ENCODE measurements at regions not wholly inside any gene's neighbourhood (a gene's known extent, or its start where the extent isn't known, plus 50 kb on each side); places are given as distances from the start of the nearest gene placed in this dataset.

DNA sequence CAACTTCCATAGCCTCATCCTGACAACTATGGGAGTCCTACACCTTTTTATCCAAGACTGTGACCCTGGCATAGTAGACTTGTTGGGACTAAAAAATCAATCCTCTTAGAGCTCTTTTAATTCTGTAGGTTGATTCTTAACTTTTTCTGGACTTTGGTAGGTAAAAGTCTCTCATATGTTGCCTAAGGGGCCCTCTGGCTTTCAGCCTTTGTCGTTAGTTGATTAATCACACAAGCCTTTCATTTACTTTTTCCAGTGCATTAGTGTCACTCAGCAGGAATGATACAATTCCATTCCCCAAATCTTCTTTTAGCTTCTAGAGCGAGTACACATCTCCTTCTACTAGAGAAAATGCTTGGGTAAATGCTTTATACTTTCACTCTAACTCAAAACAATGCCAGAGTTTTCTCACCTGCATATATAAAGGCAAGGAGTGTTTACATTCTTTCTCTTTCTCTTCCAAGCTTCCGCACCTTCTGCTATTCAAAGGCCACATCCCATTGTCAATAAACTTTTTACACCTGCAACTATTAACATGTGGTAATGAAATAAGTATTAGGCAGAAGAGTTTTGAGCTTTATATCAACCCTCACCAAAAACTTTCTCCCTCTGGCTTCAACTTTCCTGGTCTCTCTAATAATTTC lies 516.6 kb downstream of the FAM181B start:
- DNase-seq (ENCODE audit: extremely low read depth, low read depth): no peak
- no peak overlapping the region for H3K4me3 ChIP-seq (replicated peaks; ENCODE audit: low read depth, low read length)
- TF ChIP-seq, protein P1, sequence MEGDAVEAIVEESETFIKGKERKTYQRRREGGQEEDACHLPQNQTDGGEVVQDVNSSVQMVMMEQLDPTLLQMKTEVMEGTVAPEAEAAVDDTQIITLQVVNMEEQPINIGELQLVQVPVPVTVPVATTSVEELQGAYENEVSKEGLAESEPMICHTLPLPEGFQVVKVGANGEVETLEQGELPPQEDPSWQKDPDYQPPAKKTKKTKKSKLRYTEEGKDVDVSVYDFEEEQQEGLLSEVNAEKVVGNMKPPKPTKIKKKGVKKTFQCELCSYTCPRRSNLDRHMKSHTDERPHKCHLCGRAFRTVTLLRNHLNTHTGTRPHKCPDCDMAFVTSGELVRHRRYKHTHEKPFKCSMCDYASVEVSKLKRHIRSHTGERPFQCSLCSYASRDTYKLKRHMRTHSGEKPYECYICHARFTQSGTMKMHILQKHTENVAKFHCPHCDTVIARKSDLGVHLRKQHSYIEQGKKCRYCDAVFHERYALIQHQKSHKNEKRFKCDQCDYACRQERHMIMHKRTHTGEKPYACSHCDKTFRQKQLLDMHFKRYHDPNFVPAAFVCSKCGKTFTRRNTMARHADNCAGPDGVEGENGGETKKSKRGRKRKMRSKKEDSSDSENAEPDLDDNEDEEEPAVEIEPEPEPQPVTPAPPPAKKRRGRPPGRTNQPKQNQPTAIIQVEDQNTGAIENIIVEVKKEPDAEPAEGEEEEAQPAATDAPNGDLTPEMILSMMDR (IDR thresholded peaks at IDR 0.05; ENCODE audit: low read depth, low read length, missing control alignments): no peak

DNA sequence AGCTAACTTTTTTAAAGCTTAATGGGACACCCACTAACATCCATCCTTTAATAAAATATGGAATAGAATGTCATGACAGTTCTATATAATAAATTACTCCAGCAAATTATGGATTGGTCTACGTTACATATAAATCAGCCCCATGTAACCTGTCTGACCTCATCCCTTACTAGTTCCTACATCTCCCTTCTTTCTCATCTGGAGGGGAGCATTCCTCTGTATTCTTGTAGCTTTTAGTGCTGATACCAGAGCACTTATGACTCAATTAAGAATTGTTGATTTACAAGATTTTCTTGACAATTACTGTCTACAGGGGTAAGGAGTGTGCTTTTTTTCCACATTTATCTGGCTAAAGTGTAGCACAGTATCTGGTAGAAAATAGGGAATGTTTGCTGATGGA lies 523.7 kb downstream of the FAM181B start:
- no peak overlapping the region for H3K4me3 ChIP-seq (replicated peaks; ENCODE audit: low read depth, low read length)
- TF ChIP-seq, protein P1 (IDR thresholded peaks at IDR 0.05; ENCODE audit: low read depth, low read length, missing control alignments): no peak

GRCh38 chr11:82195283-82195682 lies 538.4 kb downstream of the FAM181B start:
- TF ChIP-seq, protein P1 (IDR thresholded peaks at IDR 0.05; ENCODE audit: low read depth, low read length, missing control alignments): no peak
- no peak for DNase-seq (ENCODE audit: extremely low read depth, low read depth)
- H3K4me3 ChIP-seq (replicated peaks; ENCODE audit: low read depth, low read length): no peak overlapping the region

More for the DNA sequence above, 523.7 kb downstream of the FAM181B start:
- no peak for DNase-seq (ENCODE audit: extremely low read depth, low read depth)

DNA sequence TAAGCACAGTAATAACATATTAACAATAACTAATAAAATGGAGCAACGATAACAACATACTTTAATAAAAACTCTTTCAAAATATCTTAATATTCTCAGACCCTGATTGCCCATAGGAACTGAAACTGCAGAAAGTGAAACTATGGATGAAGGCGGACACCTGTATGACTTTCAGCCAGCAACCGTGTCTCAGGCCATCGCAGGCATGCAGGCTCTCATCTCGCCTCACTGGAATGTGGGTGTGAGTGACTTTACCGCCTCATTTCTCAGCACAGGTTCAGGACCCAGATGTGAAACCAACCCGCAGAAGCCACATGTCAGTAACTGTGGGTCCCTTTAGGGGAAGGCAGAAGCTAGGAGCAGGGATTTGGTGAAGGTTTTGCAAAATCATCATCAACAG lies 539.1 kb downstream of the FAM181B start:
- TF ChIP-seq, protein P1 (IDR thresholded peaks at IDR 0.05; ENCODE audit: low read depth, low read length, missing control alignments): no peak
- no peak overlapping the region for H3K4me3 ChIP-seq (replicated peaks; ENCODE audit: low read depth, low read length)
- no peak for DNase-seq (ENCODE audit: extremely low read depth, low read depth)

GRCh38 chr11:82191695-82192094 lies 542.0 kb downstream of the FAM181B start:
- TF ChIP-seq, protein P1 (IDR thresholded peaks at IDR 0.05; ENCODE audit: low read depth, low read length, missing control alignments): no peak
- DNase-seq (ENCODE audit: extremely low read depth, low read depth): no peak
- H3K4me3 ChIP-seq (replicated peaks; ENCODE audit: low read depth, low read length): no peak overlapping the region

- H3K4me3 ChIP-seq (replicated peaks; ENCODE audit: low read depth, low read length): no peak overlapping the region
- TF ChIP-seq, protein P1 (IDR thresholded peaks at IDR 0.05; ENCODE audit: low read depth, low read length, missing control alignments): no peak
- no peak for DNase-seq (ENCODE audit: extremely low read depth, low read depth)
These were observed 547.7 kb downstream of the FAM181B start for GRCh38 chr11:82185925-82186324.

- no peak for DNase-seq (ENCODE audit: extremely low read depth, low read depth)
- TF ChIP-seq, protein P1 (IDR thresholded peaks at IDR 0.05; ENCODE audit: low read depth, low read length, missing control alignments): no peak
- no peak overlapping the region for H3K4me3 ChIP-seq (replicated peaks; ENCODE audit: low read depth, low read length)
These were observed 548.7 kb downstream of the FAM181B start for GRCh38 chr11:82184966-82185365.

All from HFF-Myc (cell line).